Loucy (cell line): ENCODE measurements at regions not wholly inside any gene's neighbourhood (a gene's known extent, or its start where the extent isn't known, plus 50 kb on each side); places are given as distances from the start of the nearest gene placed in this dataset.

ENCODE experiments used
- EZH2phosphoT487 ChIP-seq: fragments of 200-600 bp; IDR thresholded peaks from 2 replicates; pipeline ENCODE4 v1.6.1; 2018; ENCODE audit warnings: antibody characterized with exemption, mild to moderate bottlenecking, moderate library complexity, borderline replicate concordance
- TF ChIP-seq, protein P1 (sequence below): fragments of 200-600 bp; sonication (generic); conservative IDR thresholded peaks from 2 replicates; pipeline ENCODE4 v1.5.1; 2014; ENCODE audit warnings: mild to moderate bottlenecking, antibody characterized with exemption, low read length

- TF ChIP-seq, protein P1, sequence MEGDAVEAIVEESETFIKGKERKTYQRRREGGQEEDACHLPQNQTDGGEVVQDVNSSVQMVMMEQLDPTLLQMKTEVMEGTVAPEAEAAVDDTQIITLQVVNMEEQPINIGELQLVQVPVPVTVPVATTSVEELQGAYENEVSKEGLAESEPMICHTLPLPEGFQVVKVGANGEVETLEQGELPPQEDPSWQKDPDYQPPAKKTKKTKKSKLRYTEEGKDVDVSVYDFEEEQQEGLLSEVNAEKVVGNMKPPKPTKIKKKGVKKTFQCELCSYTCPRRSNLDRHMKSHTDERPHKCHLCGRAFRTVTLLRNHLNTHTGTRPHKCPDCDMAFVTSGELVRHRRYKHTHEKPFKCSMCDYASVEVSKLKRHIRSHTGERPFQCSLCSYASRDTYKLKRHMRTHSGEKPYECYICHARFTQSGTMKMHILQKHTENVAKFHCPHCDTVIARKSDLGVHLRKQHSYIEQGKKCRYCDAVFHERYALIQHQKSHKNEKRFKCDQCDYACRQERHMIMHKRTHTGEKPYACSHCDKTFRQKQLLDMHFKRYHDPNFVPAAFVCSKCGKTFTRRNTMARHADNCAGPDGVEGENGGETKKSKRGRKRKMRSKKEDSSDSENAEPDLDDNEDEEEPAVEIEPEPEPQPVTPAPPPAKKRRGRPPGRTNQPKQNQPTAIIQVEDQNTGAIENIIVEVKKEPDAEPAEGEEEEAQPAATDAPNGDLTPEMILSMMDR, result no peak
- TF ChIP-seq EZH2phosphoT487, result no peak
Measured at GRCh38 chr1:90413519-90413918, 303.6 kb downstream of the BARHL2 start.
